HCT116 (cell line): ENCODE measurements at regions not wholly inside any gene's neighbourhood (a gene's known extent, or its start where the extent isn't known, plus 50 kb on each side); places are given as distances from the start of the nearest gene placed in this dataset.

ENCODE experiments used
- ATAC-seq: fragments of 200-7000 bp; cut with Tn5 transposase; 2 replicates; pipeline ENCODE4 v1.9.1; 2020; ENCODE audit warnings: mild to moderate bottlenecking, moderate library complexity
- BruUV-seq: library from RNA; stranded (reverse); fragments of 400-500 nt; replicated peaks from 2 replicates; lab custom pipeline; 2021; lab: Mats Ljungman, UMichigan
- CTCF ChIA-PET: fragments of 300-600 bp; sonication (Branson Sonifier 250); formaldehyde crosslinking; loops from one replicate; lab custom pipeline; 2021; ENCODE audit warnings: antibody characterized with exemption; lab: Charles Lee
- POLR2A ChIA-PET: fragments of 300-600, 350-600 bp; sonication (Branson Sonifier 250); formaldehyde crosslinking; loops from one replicate; lab custom pipeline; 2021; ENCODE audit warnings: antibody characterized with exemption; lab: Charles Lee
- RAD21 ChIA-PET, 2 experiments: fragments of 300-600 bp; sonication (Branson Sonifier 250); formaldehyde crosslinking; loops; one replicate each; lab custom pipeline; 2023; ENCODE audit warnings: low total read pairs in 2 of 2; ENCODE audit not compliant: uncharacterized antibody in 2 of 2, unreplicated experiment in 2 of 2, low non-redundant PET in 1 of 2; lab: Charles Lee
- DNase-seq: peaks from one replicate; pipeline ENCODE4 v3.0.0-alpha.2; 2010; ENCODE audit warnings: low read depth, low spot score
- H2AFZ ChIP-seq: fragments of 200-600 bp; shearing (Covaris generic), sonication (generic); 2 replicates; pipeline ENCODE4 v1.6.1; 2017; ENCODE audit warnings: low read depth, mixed run types, mixed read lengths, antibody characterized with exemption, low read length; ENCODE audit not compliant: poor library complexity, severe bottlenecking
- H3K27ac ChIP-seq: 2 replicates; pipeline ENCODE4 v1.5.1; 2012; ENCODE audit warnings: low read depth, low read length
- H3K27me3 ChIP-seq: fragments of 200-600 bp; sonication (generic); 2 replicates; pipeline ENCODE4 v1.6.1; 2016; ENCODE audit warnings: mixed run types, low read length, mixed read lengths; ENCODE audit not compliant: insufficient read depth
- H3K36me3 ChIP-seq, 2 experiments: fragments of 200-500 bp in 1 of 2; fragments of 200-600 bp in 1 of 2; sonication (Bioruptor generic) in 1 of 2; sonication (generic) in 1 of 2; 2 replicates each; pipeline versions ENCODE4 v1.5.1 to v1.6.1; 2014 to 2016; ENCODE audit warnings: low read length in 2 of 2, inconsistent platforms in 1 of 2, mixed read lengths in 1 of 2, mixed run types in 1 of 2; ENCODE audit not compliant: insufficient read depth in 2 of 2, control insufficient read depth in 1 of 2
- H3K4me1 ChIP-seq, 2 experiments: fragments of 200-600 bp in 1 of 2; sonication (generic) in 1 of 2; 2 replicates each; pipeline versions ENCODE4 v1.5.1 to v1.6.1; 2012 to 2017; ENCODE audit warnings: low read length in 2 of 2, inconsistent platforms in 1 of 2, mild to moderate bottlenecking in 1 of 2, mixed read lengths in 1 of 2, mixed run types in 1 of 2, moderate library complexity in 1 of 2; ENCODE audit not compliant: insufficient read depth in 2 of 2, control insufficient read depth in 1 of 2
- H3K4me2 ChIP-seq: fragments of 200-600 bp; sonication (generic); 2 replicates; pipeline ENCODE4 v1.6.1; 2017; ENCODE audit warnings: mixed run types, low read length, mixed read lengths
- H3K4me3 ChIP-seq, 2 experiments: fragments of 200-600 bp in 1 of 2; sonication (generic) in 1 of 2; replicated peaks in 1 of 2; 2 replicates each; pipeline ENCODE4 v1.5.1; 2011 to 2016; ENCODE audit warnings: low read length in 2 of 2, control low read depth in 1 of 2, low read depth in 1 of 2, mild to moderate bottlenecking in 1 of 2, mixed read lengths in 1 of 2, mixed run types in 1 of 2
- H3K79me2 ChIP-seq: fragments of 200-600 bp; sonication (generic); 2 replicates; pipeline ENCODE4 v1.6.1; 2017; ENCODE audit warnings: mild to moderate bottlenecking, mixed run types, low read length, moderate library complexity, mixed read lengths; ENCODE audit not compliant: insufficient read depth
- H3K9ac ChIP-seq: fragments of 200-600 bp; sonication (generic); 2 replicates; pipeline ENCODE4 v1.6.1; 2016; ENCODE audit warnings: low read length, mixed read lengths
- H3K9me2 ChIP-seq: fragments of 200-600 bp; sonication (generic), shearing (Covaris generic); 2 replicates; pipeline ENCODE4 v1.6.1; 2017; ENCODE audit warnings: mixed run types, mild to moderate bottlenecking, moderate library complexity; ENCODE audit not compliant: insufficient read depth
- H3K9me3 ChIP-seq, 2 experiments: fragments of 200-500 bp in 1 of 2; fragments of 200-600 bp in 1 of 2; sonication (Bioruptor generic) in 1 of 2; sonication (generic) in 1 of 2; 2 replicates each; pipeline ENCODE4 v1.6.1; 2014 to 2017; ENCODE audit warnings: low read length in 2 of 2, mixed read lengths in 2 of 2, inconsistent platforms in 1 of 2, low read depth in 1 of 2, mild to moderate bottlenecking in 1 of 2, mixed run types in 1 of 2, moderate library complexity in 1 of 2; ENCODE audit not compliant: control insufficient read depth in 1 of 2, insufficient read depth in 1 of 2
- H4K20me1 ChIP-seq: fragments of 200-600 bp; sonication (generic), shearing (Covaris generic); 2 replicates; pipeline ENCODE4 v1.6.1; 2017; ENCODE audit warnings: mixed run types, mild to moderate bottlenecking, moderate library complexity; ENCODE audit not compliant: insufficient read depth
- CBX3 ChIP-seq: IDR thresholded peaks from 2 replicates; pipeline ENCODE4 v1.6.1; 2012; ENCODE audit warnings: low read depth
- CTCF ChIP-seq, 3 experiments: fragments of 200-600 bp in 1 of 3; sonication (generic) in 1 of 3; IDR thresholded peaks in 2 of 3; conservative IDR thresholded peaks in 1 of 3; 2 replicates each; pipeline ENCODE4 v1.5.1; 2012 to 2017; ENCODE audit warnings: low read depth in 2 of 3, low read length in 2 of 3, antibody characterized with exemption in 1 of 3, borderline replicate concordance in 1 of 3, control low read depth in 1 of 3, mild to moderate bottlenecking in 1 of 3, mixed read lengths in 1 of 3, mixed run types in 1 of 3, moderate library complexity in 1 of 3; ENCODE audit not compliant: insufficient read depth in 1 of 3
- EGR1 ChIP-seq: IDR thresholded peaks from 2 replicates; pipeline ENCODE4 v1.6.1; 2012; ENCODE audit warnings: low read depth
- FOSL1 ChIP-seq: IDR thresholded peaks from 2 replicates; pipeline ENCODE4 v1.6.1; 2012; ENCODE audit warnings: low read depth
- JUND ChIP-seq: IDR thresholded peaks from 2 replicates; pipeline ENCODE4 v1.6.1; 2012
- POLR2A ChIP-seq: IDR thresholded peaks from 2 replicates; pipeline ENCODE4 v1.7.0; 2011; ENCODE audit warnings: borderline replicate concordance; ENCODE audit not compliant: insufficient read depth, insufficient read length; ENCODE audit errors: extremely low read depth
- SIN3A ChIP-seq: IDR thresholded peaks from 2 replicates; pipeline ENCODE4 v1.6.1; 2012; ENCODE audit warnings: low read depth
- SRF ChIP-seq: IDR thresholded peaks from 2 replicates; pipeline ENCODE4 v1.6.1; 2012; ENCODE audit warnings: low read depth
- TCF7L2 ChIP-seq: IDR thresholded peaks from 2 replicates; pipeline ENCODE4 v1.7.0; 2011; ENCODE audit warnings: borderline replicate concordance, inconsistent platforms; ENCODE audit not compliant: insufficient read depth, insufficient read length; ENCODE audit errors: extremely low read depth
- YY1 ChIP-seq: IDR thresholded peaks from 2 replicates; pipeline ENCODE4 v1.6.1; 2011; ENCODE audit warnings: low read length, low read depth, moderate library complexity, mild to moderate bottlenecking; ENCODE audit not compliant: insufficient replicate concordance; ENCODE audit errors: extremely low read depth
- ZNF274 ChIP-seq: fragments of 200-500 bp; sonication (Bioruptor generic); IDR thresholded peaks from 2 replicates; pipeline ENCODE4 v1.6.1; 2014; ENCODE audit warnings: mild to moderate bottlenecking, low read depth, low read length, inconsistent platforms
- intact Hi-C: fragments of 100-400 bp; cut with micrococcal nuclease; formaldehyde crosslinking; loops from 2 replicates; pipeline ENCODE4 v1.10.0; 2022

- H3K4me2 ChIP-seq: no peak overlapping the region
- peaks cover 0 to 6% of the 10 kb centered on the region in 2 experiments; a peak in 2 of 4 replicates for H3K9me3 ChIP-seq
- no peak overlapping the region for H2AFZ ChIP-seq
- CTCF ChIA-PET: no interaction called here
- H3K4me1 ChIP-seq: no peaks in the 10 kb centered on the region
- no peak overlapping the region for H3K27ac ChIP-seq
- no peaks in the 10 kb centered on the region for H3K27me3 ChIP-seq
- no peak for ATAC-seq
- no peak overlapping the region for H3K4me3 ChIP-seq
- no peaks in the 10 kb centered on the region for H3K9me2 ChIP-seq
- BruUV-seq: no TSS peak
- no peaks in the 10 kb centered on the region for H4K20me1 ChIP-seq
- no peak for DNase-seq
- TF ChIP-seq SIN3A (no peak), EGR1 (no peak), CTCF (IDR thresholded peaks at IDR 0.05 in 2 of 3, conservative IDR thresholded peaks at IDR 0.05 in 1 of 3; ENCODE audit: borderline replicate concordance in 1 of 3, insufficient read depth in 1 of 3, low read depth in 2 of 3, low read length in 2 of 3) (no peak), JUND (no peak), FOSL1 (no peak), SRF (no peak), CBX3 (no peak), YY1 (no peak)
- TF ChIP-seq, all 23 proteins: peak for 0
- Histone ChIP-seq H3K79me2 (no peaks in the 10 kb centered on the region), H3K9ac (no peak overlapping the region), H3K36me3 (no peaks in the 10 kb centered on the region)
- POLR2A ChIA-PET: no interaction called here
- RAD21 ChIA-PET: no interaction called here
- intact Hi-C loops: no loop called here
These were observed 510.4 kb upstream of the ZP4 start for GRCh38 chr1:238401144-238401543.

GRCh38 chr1:238399558-238399957 is 508.8 kb upstream of the ZP4 start:
- intact Hi-C loops: no loop called here
- Histone ChIP-seq H3K27ac (no peak overlapping the region), H3K79me2 (no peaks in the 10 kb centered on the region), H3K4me3 (no peak overlapping the region), H4K20me1 (no peaks in the 10 kb centered on the region), H2AFZ (no peak overlapping the region), H3K9me2 (no peaks in the 10 kb centered on the region), H3K4me1 (no peaks in the 10 kb centered on the region), H3K9ac (no peak overlapping the region), H3K36me3 (no peaks in the 10 kb centered on the region), H3K9me3 (peaks cover 5% of the 10 kb centered on the region in 2 experiments; a peak in 2 of 4 replicates), H3K4me2 (no peak overlapping the region), H3K27me3 (no peaks in the 10 kb centered on the region)
- BruUV-seq: no TSS peak
- ChIA-PET POLR2A (no interaction called here), RAD21 (no interaction called here), CTCF (no interaction called here)
- ATAC-seq (no peak), DNase-seq (no peak)
- TF ChIP-seq TCF7L2 (no peak), SRF (no peak), ZNF274 (no peak), JUND (no peak), POLR2A (no peak)
